HCT116 (cell line): ENCODE measurements at regions not wholly inside any gene's neighbourhood (a gene's known extent, or its start where the extent isn't known, plus 50 kb on each side); places are given as distances from the start of the nearest gene placed in this dataset.

Experiments used
- ATAC-seq: fragments of 200-7000 bp; cut with Tn5 transposase; 2 replicates; pipeline ENCODE4 v1.9.1; 2020; ENCODE audit warnings: mild to moderate bottlenecking, moderate library complexity
- BruUV-seq: library from RNA; stranded (reverse); fragments of 400-500 nt; replicated peaks from 2 replicates; lab custom pipeline; 2021; lab: Mats Ljungman, UMichigan
- CTCF ChIA-PET: fragments of 300-600 bp; sonication (Branson Sonifier 250); formaldehyde crosslinking; loops from one replicate; lab custom pipeline; 2021; ENCODE audit warnings: antibody characterized with exemption; lab: Charles Lee
- POLR2A ChIA-PET: fragments of 300-600, 350-600 bp; sonication (Branson Sonifier 250); formaldehyde crosslinking; loops from one replicate; lab custom pipeline; 2021; ENCODE audit warnings: antibody characterized with exemption; lab: Charles Lee
- RAD21 ChIA-PET, 2 experiments: fragments of 300-600 bp; sonication (Branson Sonifier 250); formaldehyde crosslinking; loops; one replicate each; lab custom pipeline; 2023; ENCODE audit warnings: low total read pairs in 2 of 2; ENCODE audit not compliant: uncharacterized antibody in 2 of 2, unreplicated experiment in 2 of 2, low non-redundant PET in 1 of 2; lab: Charles Lee
- DNase-seq: peaks from one replicate; pipeline ENCODE4 v3.0.0-alpha.2; 2010; ENCODE audit warnings: low read depth, low spot score
- H2AFZ ChIP-seq: fragments of 200-600 bp; shearing (Covaris generic), sonication (generic); 2 replicates; pipeline ENCODE4 v1.6.1; 2017; ENCODE audit warnings: low read depth, mixed run types, mixed read lengths, antibody characterized with exemption, low read length; ENCODE audit not compliant: poor library complexity, severe bottlenecking
- H3K27ac ChIP-seq: 2 replicates; pipeline ENCODE4 v1.5.1; 2012; ENCODE audit warnings: low read depth, low read length
- H3K27me3 ChIP-seq: fragments of 200-600 bp; sonication (generic); 2 replicates; pipeline ENCODE4 v1.6.1; 2016; ENCODE audit warnings: mixed run types, low read length, mixed read lengths; ENCODE audit not compliant: insufficient read depth
- H3K36me3 ChIP-seq, 2 experiments: fragments of 200-500 bp in 1 of 2; fragments of 200-600 bp in 1 of 2; sonication (Bioruptor generic) in 1 of 2; sonication (generic) in 1 of 2; 2 replicates each; pipeline versions ENCODE4 v1.5.1 to v1.6.1; 2014 to 2016; ENCODE audit warnings: low read length in 2 of 2, inconsistent platforms in 1 of 2, mixed read lengths in 1 of 2, mixed run types in 1 of 2; ENCODE audit not compliant: insufficient read depth in 2 of 2, control insufficient read depth in 1 of 2
- H3K4me1 ChIP-seq, 2 experiments: fragments of 200-600 bp in 1 of 2; sonication (generic) in 1 of 2; 2 replicates each; pipeline versions ENCODE4 v1.5.1 to v1.6.1; 2012 to 2017; ENCODE audit warnings: low read length in 2 of 2, inconsistent platforms in 1 of 2, mild to moderate bottlenecking in 1 of 2, mixed read lengths in 1 of 2, mixed run types in 1 of 2, moderate library complexity in 1 of 2; ENCODE audit not compliant: insufficient read depth in 2 of 2, control insufficient read depth in 1 of 2
- H3K4me2 ChIP-seq: fragments of 200-600 bp; sonication (generic); 2 replicates; pipeline ENCODE4 v1.6.1; 2017; ENCODE audit warnings: mixed run types, low read length, mixed read lengths
- H3K4me3 ChIP-seq, 2 experiments: fragments of 200-600 bp in 1 of 2; sonication (generic) in 1 of 2; replicated peaks in 1 of 2; 2 replicates each; pipeline ENCODE4 v1.5.1; 2011 to 2016; ENCODE audit warnings: low read length in 2 of 2, control low read depth in 1 of 2, low read depth in 1 of 2, mild to moderate bottlenecking in 1 of 2, mixed read lengths in 1 of 2, mixed run types in 1 of 2
- H3K79me2 ChIP-seq: fragments of 200-600 bp; sonication (generic); 2 replicates; pipeline ENCODE4 v1.6.1; 2017; ENCODE audit warnings: mild to moderate bottlenecking, mixed run types, low read length, moderate library complexity, mixed read lengths; ENCODE audit not compliant: insufficient read depth
- H3K9ac ChIP-seq: fragments of 200-600 bp; sonication (generic); 2 replicates; pipeline ENCODE4 v1.6.1; 2016; ENCODE audit warnings: low read length, mixed read lengths
- H3K9me2 ChIP-seq: fragments of 200-600 bp; sonication (generic), shearing (Covaris generic); 2 replicates; pipeline ENCODE4 v1.6.1; 2017; ENCODE audit warnings: mixed run types, mild to moderate bottlenecking, moderate library complexity; ENCODE audit not compliant: insufficient read depth
- H3K9me3 ChIP-seq, 2 experiments: fragments of 200-500 bp in 1 of 2; fragments of 200-600 bp in 1 of 2; sonication (Bioruptor generic) in 1 of 2; sonication (generic) in 1 of 2; 2 replicates each; pipeline ENCODE4 v1.6.1; 2014 to 2017; ENCODE audit warnings: low read length in 2 of 2, mixed read lengths in 2 of 2, inconsistent platforms in 1 of 2, low read depth in 1 of 2, mild to moderate bottlenecking in 1 of 2, mixed run types in 1 of 2, moderate library complexity in 1 of 2; ENCODE audit not compliant: control insufficient read depth in 1 of 2, insufficient read depth in 1 of 2
- H4K20me1 ChIP-seq: fragments of 200-600 bp; sonication (generic), shearing (Covaris generic); 2 replicates; pipeline ENCODE4 v1.6.1; 2017; ENCODE audit warnings: mixed run types, mild to moderate bottlenecking, moderate library complexity; ENCODE audit not compliant: insufficient read depth
- ATF3 ChIP-seq: IDR thresholded peaks from 2 replicates; pipeline ENCODE4 v1.6.1; 2012
- CBX3 ChIP-seq: IDR thresholded peaks from 2 replicates; pipeline ENCODE4 v1.6.1; 2012; ENCODE audit warnings: low read depth
- CEBPB ChIP-seq: IDR thresholded peaks from 2 replicates; pipeline ENCODE4 v1.6.1; 2012; ENCODE audit warnings: low read depth
- CTCF ChIP-seq, 3 experiments: fragments of 200-600 bp in 1 of 3; sonication (generic) in 1 of 3; IDR thresholded peaks in 2 of 3; conservative IDR thresholded peaks in 1 of 3; 2 replicates each; pipeline ENCODE4 v1.5.1; 2012 to 2017; ENCODE audit warnings: low read depth in 2 of 3, low read length in 2 of 3, antibody characterized with exemption in 1 of 3, borderline replicate concordance in 1 of 3, control low read depth in 1 of 3, mild to moderate bottlenecking in 1 of 3, mixed read lengths in 1 of 3, mixed run types in 1 of 3, moderate library complexity in 1 of 3; ENCODE audit not compliant: insufficient read depth in 1 of 3
- EGR1 ChIP-seq: IDR thresholded peaks from 2 replicates; pipeline ENCODE4 v1.6.1; 2012; ENCODE audit warnings: low read depth
- ELF1 ChIP-seq: IDR thresholded peaks from 2 replicates; pipeline ENCODE4 v1.6.1; 2012; ENCODE audit warnings: low read depth, borderline replicate concordance
- EZH2phosphoT487 ChIP-seq: fragments of 200-600 bp; IDR thresholded peaks from 2 replicates; pipeline ENCODE4 v1.6.1; 2018; ENCODE audit warnings: antibody characterized with exemption, borderline replicate concordance
- JUND ChIP-seq: IDR thresholded peaks from 2 replicates; pipeline ENCODE4 v1.6.1; 2012
- MAX ChIP-seq: IDR thresholded peaks from 2 replicates; pipeline ENCODE4 v1.6.1; 2012
- POLR2A ChIP-seq: IDR thresholded peaks from 2 replicates; pipeline ENCODE4 v1.7.0; 2011; ENCODE audit warnings: borderline replicate concordance; ENCODE audit not compliant: insufficient read depth, insufficient read length; ENCODE audit errors: extremely low read depth
- SRF ChIP-seq: IDR thresholded peaks from 2 replicates; pipeline ENCODE4 v1.6.1; 2012; ENCODE audit warnings: low read depth
- TCF7L2 ChIP-seq: IDR thresholded peaks from 2 replicates; pipeline ENCODE4 v1.7.0; 2011; ENCODE audit warnings: borderline replicate concordance, inconsistent platforms; ENCODE audit not compliant: insufficient read depth, insufficient read length; ENCODE audit errors: extremely low read depth
- YY1 ChIP-seq: IDR thresholded peaks from 2 replicates; pipeline ENCODE4 v1.6.1; 2011; ENCODE audit warnings: low read length, low read depth, moderate library complexity, mild to moderate bottlenecking; ENCODE audit not compliant: insufficient replicate concordance; ENCODE audit errors: extremely low read depth
- ZFX ChIP-seq: fragments of 450-650 bp; IDR thresholded peaks from 2 replicates; pipeline ENCODE4 v1.6.1; 2017
- ZNF274 ChIP-seq: fragments of 200-500 bp; sonication (Bioruptor generic); IDR thresholded peaks from 2 replicates; pipeline ENCODE4 v1.6.1; 2014; ENCODE audit warnings: mild to moderate bottlenecking, low read depth, low read length, inconsistent platforms
- intact Hi-C: fragments of 100-400 bp; cut with micrococcal nuclease; formaldehyde crosslinking; loops from 2 replicates; pipeline ENCODE4 v1.10.0; 2022

- TF ChIP-seq ZNF274 (no peak), JUND (no peak)
- TF ChIP-seq, all 23 proteins: peak for 0
- no peaks in the 10 kb centered on the region for H3K36me3 ChIP-seq
- no peaks in the 10 kb centered on the region for H3K4me1 ChIP-seq
- BruUV-seq: no TSS peak
- intact Hi-C loops: no loop called here
- ATAC-seq: no peak
- no peaks in the 10 kb centered on the region for H3K27me3 ChIP-seq
- no peak for DNase-seq
- no peak overlapping the region for H3K9ac ChIP-seq
- H3K27ac ChIP-seq: no peak overlapping the region
- H3K9me3 ChIP-seq: peaks cover 30 to 31% of the 10 kb centered on the region in 2 experiments; a peak in 3 of 4 replicates
- no peaks in the 10 kb centered on the region for H3K79me2 ChIP-seq
- POLR2A ChIA-PET: no interaction called here
- RAD21 ChIA-PET: no interaction called here
- H2AFZ ChIP-seq: no peak overlapping the region
- H4K20me1 ChIP-seq: no peaks in the 10 kb centered on the region
- no peaks in the 10 kb centered on the region for H3K9me2 ChIP-seq
- H3K4me2 ChIP-seq: no peak overlapping the region
- CTCF ChIA-PET: no interaction called here
- no peak overlapping the region for H3K4me3 ChIP-seq
These were observed 946.9 kb downstream of the SORCS1 start for GRCh38 chr10:106217627-106218026.

GRCh38 chr10:106216085-106216484, 948.4 kb downstream of the SORCS1 start:
- ChIA-PET RAD21 (no interaction called here), CTCF (no interaction called here), POLR2A (no interaction called here)
- H4K20me1 ChIP-seq: no peaks in the 10 kb centered on the region
- no peaks in the 10 kb centered on the region for H3K27me3 ChIP-seq
- no peaks in the 10 kb centered on the region for H3K36me3 ChIP-seq
- no peak overlapping the region for H3K27ac ChIP-seq
- BruUV-seq: no TSS peak
- H3K4me1 ChIP-seq: no peaks in the 10 kb centered on the region
- ATAC-seq (no peak), DNase-seq (no peak)
- no peak overlapping the region for H3K9ac ChIP-seq
- no peak overlapping the region for H2AFZ ChIP-seq
- H3K4me2 ChIP-seq: no peak overlapping the region
- peaks cover 35 to 41% of the 10 kb centered on the region in 2 experiments; a peak in 3 of 4 replicates for H3K9me3 ChIP-seq
- H3K9me2 ChIP-seq: no peaks in the 10 kb centered on the region
- TF ChIP-seq CEBPB: no peak
- no peak for TF ChIP-seq ZFX
- TF ChIP-seq CBX3: no peak
- no peak for TF ChIP-seq CTCF (IDR thresholded peaks at IDR 0.05 in 2 of 3, conservative IDR thresholded peaks at IDR 0.05 in 1 of 3; ENCODE audit: borderline replicate concordance in 1 of 3, insufficient read depth in 1 of 3, low read depth in 2 of 3, low read length in 2 of 3)
- TF ChIP-seq YY1: no peak
- TF ChIP-seq MAX: no peak
- TF ChIP-seq ELF1: no peak
- no peak for TF ChIP-seq POLR2A
- TF ChIP-seq ATF3: no peak
- no peak for TF ChIP-seq EGR1
- TF ChIP-seq EZH2phosphoT487: no peak
- no peak for TF ChIP-seq TCF7L2
- no peak for TF ChIP-seq JUND
- no peak for TF ChIP-seq SRF
- TF ChIP-seq, all 23 proteins: peak for 0
- intact Hi-C loops: no loop called here
- Histone ChIP-seq H3K4me3 (no peak overlapping the region), H3K79me2 (no peaks in the 10 kb centered on the region)
